WTC11 (cell line): ENCODE measurements at regions not wholly inside any gene's neighbourhood (a gene's known extent, or its start where the extent isn't known, plus 50 kb on each side); places are given as distances from the start of the nearest gene placed in this dataset.

Experiments used
- ATAC-seq: fragments of 200-7000 bp; cut with Tn5 transposase; 2 replicates; pipeline ENCODE4 v1.10.0; 2021; ENCODE audit warnings: mild to moderate bottlenecking, moderate library complexity
- CTCF ChIA-PET: fragments of 300-600 bp; sonication (Branson Sonifier 250); formaldehyde crosslinking; loops from one replicate; lab custom pipeline; 2021; ENCODE audit warnings: antibody characterized with exemption; lab: Charles Lee
- POLR2A ChIA-PET: fragments of 350-600 bp; sonication (Branson Sonifier 250); formaldehyde crosslinking; loops from one replicate; lab custom pipeline; 2021; ENCODE audit warnings: antibody characterized with exemption; lab: Charles Lee
- DNase-seq: peaks from one replicate; pipeline ENCODE4 v3.0.0; 2021; ENCODE audit warnings: low spot score
- H3K27ac Mint-ChIP-seq: 2 replicates; pipeline ENCODE4 v1.8.0; 2021; ENCODE audit warnings: mixed read lengths
- H3K27me3 Mint-ChIP-seq: 2 replicates; pipeline ENCODE4 v1.8.0; 2021; ENCODE audit warnings: low read depth, mild to moderate bottlenecking, moderate library complexity, mixed read lengths
- H3K36me3 Mint-ChIP-seq: 2 replicates; pipeline ENCODE4 v1.8.0; 2021; ENCODE audit warnings: mixed read lengths
- H3K4me1 Mint-ChIP-seq: 2 replicates; pipeline ENCODE4 v1.8.0; 2022; ENCODE audit warnings: mixed read lengths
- H3K4me3 Mint-ChIP-seq: 2 replicates; pipeline ENCODE4 v1.8.0; 2021; ENCODE audit warnings: mild to moderate bottlenecking, moderate library complexity, mixed read lengths
- H3K9me3 Mint-ChIP-seq: 2 replicates; pipeline ENCODE4 v1.8.0; 2021; ENCODE audit warnings: mixed read lengths
- E2F1 ChIP-seq: sonication (generic); formaldehyde crosslinking; IDR thresholded peaks from 2 replicates; pipeline ENCODE4 v1.8.0; 2022; ENCODE audit warnings: mild to moderate bottlenecking, missing genetic modification reagents
- E2F5 ChIP-seq: sonication (generic); formaldehyde crosslinking; IDR thresholded peaks from 2 replicates; pipeline ENCODE4 v1.8.1; 2022; ENCODE audit warnings: mild to moderate bottlenecking, moderate library complexity, missing genetic modification reagents
- ELF4 ChIP-seq: sonication (generic); formaldehyde crosslinking; IDR thresholded peaks from 2 replicates; pipeline ENCODE4 v1.8.1; 2022; ENCODE audit warnings: low read depth, mild to moderate bottlenecking, moderate library complexity, missing genetic modification reagents
- EMX1 ChIP-seq: fragments of 250-450 bp; sonication (Bioruptor Pico); IDR thresholded peaks from 2 replicates; pipeline ENCODE4 v1.8.0; 2021; ENCODE audit warnings: mild to moderate bottlenecking
- ETV6 ChIP-seq: sonication (generic); formaldehyde crosslinking; IDR thresholded peaks from 2 replicates; pipeline ENCODE4 v1.8.1; 2022; ENCODE audit warnings: mild to moderate bottlenecking, missing genetic modification reagents
- FOXJ3 ChIP-seq: sonication (generic); formaldehyde crosslinking; IDR thresholded peaks from 2 replicates; pipeline ENCODE4 v1.9.0; 2021; ENCODE audit warnings: missing genetic modification reagents, mild to moderate bottlenecking, borderline replicate concordance
- FOXK1 ChIP-seq: sonication (generic); formaldehyde crosslinking; IDR thresholded peaks from 2 replicates; pipeline ENCODE4 v1.8.0; 2022; ENCODE audit warnings: mild to moderate bottlenecking, moderate library complexity, missing genetic modification reagents
- FOXP4 ChIP-seq: sonication (generic); formaldehyde crosslinking; IDR thresholded peaks from 2 replicates; pipeline ENCODE4 v1.8.0; 2022; ENCODE audit warnings: mild to moderate bottlenecking, missing genetic modification reagents
- GRHL2 ChIP-seq: fragments of 250-450 bp; sonication (Bioruptor Pico); IDR thresholded peaks from 2 replicates; pipeline ENCODE4 v1.8.0; 2022; ENCODE audit warnings: mild to moderate bottlenecking, moderate library complexity; ENCODE audit not compliant: insufficient replicate concordance, severe bottlenecking
- HMGA2 ChIP-seq: fragments of 250-450 bp; sonication (Bioruptor Pico); IDR thresholded peaks from 2 replicates; pipeline ENCODE4 v1.4.0; 2021; ENCODE audit warnings: mild to moderate bottlenecking, moderate library complexity
- KAT7 ChIP-seq: sonication (generic); formaldehyde crosslinking; IDR thresholded peaks from 2 replicates; pipeline ENCODE4 v1.8.1; 2023; ENCODE audit warnings: missing genetic modification reagents, mild to moderate bottlenecking, borderline replicate concordance
- MXD4 ChIP-seq: fragments of 250-450 bp; sonication (Bioruptor Pico); IDR thresholded peaks from 2 replicates; pipeline ENCODE4 v1.8.0; 2021; ENCODE audit warnings: mild to moderate bottlenecking, moderate library complexity, borderline replicate concordance
- NFATC4 ChIP-seq: fragments of 250-450 bp; sonication (Bioruptor Pico); IDR thresholded peaks from 2 replicates; pipeline ENCODE4 v1.9.0; 2021; ENCODE audit warnings: mild to moderate bottlenecking
- NFE2L1 ChIP-seq: sonication (generic); formaldehyde crosslinking; IDR thresholded peaks from 2 replicates; pipeline ENCODE4 v1.8.1; 2023; ENCODE audit warnings: missing genetic modification reagents
- NR2C2 ChIP-seq: sonication (generic); formaldehyde crosslinking; IDR thresholded peaks from 2 replicates; pipeline ENCODE4 v1.8.0; 2022; ENCODE audit warnings: mild to moderate bottlenecking, missing genetic modification reagents
- OVOL2 ChIP-seq: fragments of 250-450 bp; sonication (Bioruptor Pico); IDR thresholded peaks from 2 replicates; pipeline ENCODE4 v1.9.0; 2021; ENCODE audit warnings: mild to moderate bottlenecking, borderline replicate concordance
- PRDM15 ChIP-seq: sonication (generic); formaldehyde crosslinking; IDR thresholded peaks from 2 replicates; pipeline ENCODE4 v1.8.0; 2022; ENCODE audit warnings: missing genetic modification reagents
- RORB ChIP-seq: fragments of 250-450 bp; sonication (Bioruptor Pico); IDR thresholded peaks from 2 replicates; pipeline ENCODE4 v1.9.0; 2021; ENCODE audit warnings: mild to moderate bottlenecking
- SMAD3 ChIP-seq: sonication (generic); formaldehyde crosslinking; IDR thresholded peaks from 2 replicates; pipeline ENCODE4 v1.8.0; 2022; ENCODE audit warnings: missing genetic modification reagents, mild to moderate bottlenecking, borderline replicate concordance
- SP1 ChIP-seq: sonication (generic); formaldehyde crosslinking; conservative IDR thresholded peaks from 2 replicates; pipeline ENCODE4 v1.8.1; 2022; ENCODE audit warnings: missing genetic modification reagents
- TEAD4 ChIP-seq: sonication (generic); formaldehyde crosslinking; IDR thresholded peaks from 2 replicates; pipeline ENCODE4 v1.8.0; 2022; ENCODE audit warnings: mild to moderate bottlenecking, missing genetic modification reagents
- ZNF121 ChIP-seq: sonication (generic); formaldehyde crosslinking; IDR thresholded peaks from 2 replicates; pipeline ENCODE4 v1.8.0; 2023; ENCODE audit warnings: missing genetic modification reagents
- ZNF425 ChIP-seq: fragments of 250-450 bp; sonication (Bioruptor Pico); conservative IDR thresholded peaks from 2 replicates; pipeline ENCODE4 v1.9.0; 2021; ENCODE audit warnings: mild to moderate bottlenecking
- TF ChIP-seq, protein P1 (sequence below): sonication (generic); formaldehyde crosslinking; IDR thresholded peaks from 2 replicates; pipeline ENCODE4 v1.8.1; 2022; ENCODE audit warnings: missing genetic modification reagents, borderline replicate concordance
- TF ChIP-seq, protein P2 (sequence below): fragments of 250-450 bp; sonication (Bioruptor Pico); IDR thresholded peaks from 2 replicates; pipeline ENCODE4 v1.8.0; 2021; ENCODE audit warnings: mild to moderate bottlenecking

- Mint-ChIP-seq H3K27me3 (no peaks in the 10 kb centered on the region), H3K4me3 (no peak overlapping the region; the same call in 1 of the 2 replicates), H3K36me3 (0 out of 2 replicates have a peak, but pooled peaks cover 4% of the 10 kb centered on the region), H3K27ac (peak overlapping the region; percentile 53), H3K9me3 (peaks cover 13% of the 10 kb centered on the region), H3K4me1 (peaks cover 62% of the 10 kb centered on the region)
- TF ChIP-seq ELF4 (CRISPR knock-in tag): no peak
- no peak for TF ChIP-seq PRDM15 (CRISPR knock-in tag)
- TF ChIP-seq E2F5 (CRISPR knock-in tag): no peak
- TF ChIP-seq MXD4: no peak
- no peak for TF ChIP-seq FOXK1 (CRISPR knock-in tag)
- no peak for TF ChIP-seq GRHL2 (CRISPR knock-in tag)
- no peak for TF ChIP-seq NR2C2
- TF ChIP-seq, protein P1, sequence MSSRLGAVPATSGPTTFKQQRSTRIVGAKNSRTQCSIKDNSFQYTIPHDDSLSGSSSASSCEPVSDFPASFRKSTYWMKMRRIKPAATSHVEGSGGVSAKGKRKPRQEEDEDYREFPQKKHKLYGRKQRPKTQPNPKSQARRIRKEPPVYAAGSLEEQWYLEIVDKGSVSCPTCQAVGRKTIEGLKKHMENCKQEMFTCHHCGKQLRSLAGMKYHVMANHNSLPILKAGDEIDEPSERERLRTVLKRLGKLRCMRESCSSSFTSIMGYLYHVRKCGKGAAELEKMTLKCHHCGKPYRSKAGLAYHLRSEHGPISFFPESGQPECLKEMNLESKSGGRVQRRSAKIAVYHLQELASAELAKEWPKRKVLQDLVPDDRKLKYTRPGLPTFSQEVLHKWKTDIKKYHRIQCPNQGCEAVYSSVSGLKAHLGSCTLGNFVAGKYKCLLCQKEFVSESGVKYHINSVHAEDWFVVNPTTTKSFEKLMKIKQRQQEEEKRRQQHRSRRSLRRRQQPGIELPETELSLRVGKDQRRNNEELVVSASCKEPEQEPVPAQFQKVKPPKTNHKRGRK (CRISPR knock-in tag): no peak
- TF ChIP-seq SP1 (CRISPR knock-in tag): no peak
- no peak for TF ChIP-seq KAT7 (CRISPR knock-in tag)
- no peak for TF ChIP-seq FOXJ3 (CRISPR knock-in tag)
- TF ChIP-seq EMX1: no peak
- no peak for TF ChIP-seq NFATC4
- TF ChIP-seq E2F1 (CRISPR knock-in tag): no peak
- CTCF ChIA-PET: no interaction called here
- ATAC-seq (no peak), DNase-seq (no peak)
- POLR2A ChIA-PET: no interaction called here
Measured at GRCh38 chr18:55856679-55857078, 268.7 kb upstream of the TCF4 start.

DNA sequence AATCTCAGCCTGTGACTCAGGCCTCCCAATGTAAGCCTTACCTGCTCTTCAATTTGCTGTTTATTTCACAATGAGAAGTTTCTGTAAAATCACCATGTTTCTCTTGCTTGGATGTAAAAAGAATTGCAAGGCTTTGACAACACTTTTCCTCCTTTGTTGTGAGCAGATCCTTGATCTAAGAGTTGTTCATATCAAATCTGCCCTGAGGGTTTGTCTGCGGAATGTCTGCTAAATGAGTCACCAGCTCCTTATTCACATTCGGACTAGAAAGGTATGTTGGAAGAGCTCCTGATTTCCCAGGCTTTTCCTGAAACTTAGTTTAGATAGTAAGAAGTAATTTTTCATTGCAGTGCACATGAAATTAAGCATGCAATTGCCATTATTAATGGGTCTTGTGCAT is 268.2 kb upstream of the TCF4 start:
- ATAC-seq: peak; percentile 71
- TF ChIP-seq SMAD3 (no peak), NFE2L1 (no peak), ZNF121 (no peak), ZNF425 (CRISPR knock-in tag) (no peak), OVOL2 (no peak), TEAD4 (CRISPR knock-in tag) (no peak), ETV6 (CRISPR knock-in tag) (no peak), FOXP4 (no peak), RORB (CRISPR knock-in tag) (no peak), HMGA2 (no peak)
- TF ChIP-seq, protein P2, sequence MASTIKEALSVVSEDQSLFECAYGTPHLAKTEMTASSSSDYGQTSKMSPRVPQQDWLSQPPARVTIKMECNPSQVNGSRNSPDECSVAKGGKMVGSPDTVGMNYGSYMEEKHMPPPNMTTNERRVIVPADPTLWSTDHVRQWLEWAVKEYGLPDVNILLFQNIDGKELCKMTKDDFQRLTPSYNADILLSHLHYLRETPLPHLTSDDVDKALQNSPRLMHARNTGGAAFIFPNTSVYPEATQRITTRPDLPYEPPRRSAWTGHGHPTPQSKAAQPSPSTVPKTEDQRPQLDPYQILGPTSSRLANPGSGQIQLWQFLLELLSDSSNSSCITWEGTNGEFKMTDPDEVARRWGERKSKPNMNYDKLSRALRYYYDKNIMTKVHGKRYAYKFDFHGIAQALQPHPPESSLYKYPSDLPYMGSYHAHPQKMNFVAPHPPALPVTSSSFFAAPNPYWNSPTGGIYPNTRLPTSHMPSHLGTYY (CRISPR knock-in tag): no peak

More for the DNA sequence above, 268.2 kb upstream of the TCF4 start:
- H3K4me3 Mint-ChIP-seq: no peak overlapping the region
- peaks cover 13% of the 10 kb centered on the region for H3K9me3 Mint-ChIP-seq
- H3K4me1 Mint-ChIP-seq: peaks cover 57% of the 10 kb centered on the region
- no peaks in the 10 kb centered on the region for H3K27me3 Mint-ChIP-seq
- 0 out of 2 replicates have a peak, but pooled peaks cover 4% of the 10 kb centered on the region for H3K36me3 Mint-ChIP-seq
- ChIA-PET POLR2A (no interaction called here), CTCF (no interaction called here)
- no peak for DNase-seq
- peak overlapping the region; percentile 92 for H3K27ac Mint-ChIP-seq
